ENCODE measurements at regions not wholly inside any gene's neighbourhood (a gene's known extent, or its start where the extent isn't known, plus 50 kb on each side); places are given as distances from the start of the nearest gene placed in this dataset.

DNA sequence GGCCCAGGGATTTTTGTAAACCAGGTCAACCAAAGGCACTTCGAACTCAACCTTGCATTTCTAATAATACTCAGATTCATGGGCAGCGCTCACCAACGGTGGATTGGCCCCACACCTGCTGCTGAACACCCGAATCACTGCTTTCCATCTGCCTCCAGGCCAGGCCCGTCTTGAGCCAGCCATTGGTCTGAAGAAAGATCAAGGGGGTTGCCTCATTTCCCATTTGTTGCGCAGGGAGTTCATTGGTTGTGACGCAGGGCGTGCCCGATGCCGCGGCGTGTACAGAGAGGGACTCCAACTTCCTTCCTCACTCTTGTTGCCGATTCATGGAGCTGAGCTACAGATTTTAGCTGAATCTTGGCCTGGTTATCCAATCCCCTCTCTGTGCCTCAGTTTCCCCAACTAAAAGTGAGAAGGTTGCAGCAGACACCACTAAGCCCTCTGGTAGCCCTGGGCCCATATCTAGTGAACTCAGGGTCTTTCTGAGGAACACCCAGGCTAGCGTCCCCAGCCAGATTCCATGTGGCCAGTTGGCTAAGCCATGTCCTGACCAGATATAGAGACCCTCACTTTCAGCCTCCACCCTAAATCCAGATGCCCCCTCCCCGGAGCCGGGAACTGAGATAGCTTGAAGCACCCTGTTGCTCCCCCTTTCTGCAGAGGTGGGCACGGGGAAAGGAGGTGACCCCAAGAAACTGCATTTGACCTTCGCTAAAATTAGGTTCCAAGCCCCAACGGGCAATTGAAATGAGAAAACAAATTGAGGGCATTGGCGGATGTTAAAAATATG lies 60.9 kb upstream of the HPCAL1 start:
- no peak for TF ChIP-seq POLR2A (IDR thresholded peaks at IDR 0.05)
- TF ChIP-seq, protein P1, sequence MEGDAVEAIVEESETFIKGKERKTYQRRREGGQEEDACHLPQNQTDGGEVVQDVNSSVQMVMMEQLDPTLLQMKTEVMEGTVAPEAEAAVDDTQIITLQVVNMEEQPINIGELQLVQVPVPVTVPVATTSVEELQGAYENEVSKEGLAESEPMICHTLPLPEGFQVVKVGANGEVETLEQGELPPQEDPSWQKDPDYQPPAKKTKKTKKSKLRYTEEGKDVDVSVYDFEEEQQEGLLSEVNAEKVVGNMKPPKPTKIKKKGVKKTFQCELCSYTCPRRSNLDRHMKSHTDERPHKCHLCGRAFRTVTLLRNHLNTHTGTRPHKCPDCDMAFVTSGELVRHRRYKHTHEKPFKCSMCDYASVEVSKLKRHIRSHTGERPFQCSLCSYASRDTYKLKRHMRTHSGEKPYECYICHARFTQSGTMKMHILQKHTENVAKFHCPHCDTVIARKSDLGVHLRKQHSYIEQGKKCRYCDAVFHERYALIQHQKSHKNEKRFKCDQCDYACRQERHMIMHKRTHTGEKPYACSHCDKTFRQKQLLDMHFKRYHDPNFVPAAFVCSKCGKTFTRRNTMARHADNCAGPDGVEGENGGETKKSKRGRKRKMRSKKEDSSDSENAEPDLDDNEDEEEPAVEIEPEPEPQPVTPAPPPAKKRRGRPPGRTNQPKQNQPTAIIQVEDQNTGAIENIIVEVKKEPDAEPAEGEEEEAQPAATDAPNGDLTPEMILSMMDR (IDR thresholded peaks at IDR 0.05), result no peak

Data from right lobe of liver (tissue), 4 donors.